ENCODE measurements at regions not wholly inside any gene's neighbourhood (a gene's known extent, or its start where the extent isn't known, plus 50 kb on each side); places are given as distances from the start of the nearest gene placed in this dataset.

- TF ChIP-seq CTCF (IDR thresholded peaks at IDR 0.05) (no peak), POLR2A (IDR thresholded peaks at IDR 0.05) (no peak)
- Histone ChIP-seq H3K4me1 (no peaks in the 10 kb centered on the region), H3K4me3 (no peak overlapping the region), H3K27me3 (peaks cover 0 to 61% (median 0%) of the 10 kb centered on the region in 4 donors), H3K27ac (no peak overlapping the region), H3K9me3 (no peaks in the 10 kb centered on the region), H3K36me3 (no peaks in the 10 kb centered on the region)
- WGBS, 2 donors: 32 to 41% methylated on average over 4 to 8 of the region's 9 CpGs
- intact Hi-C loops (cut with DNase I): no loop called here
- no peak for DNase-seq
Observed at GRCh38 chr22:49046000-49046545, 781.6 kb downstream of the BRD1 start.

DNA sequence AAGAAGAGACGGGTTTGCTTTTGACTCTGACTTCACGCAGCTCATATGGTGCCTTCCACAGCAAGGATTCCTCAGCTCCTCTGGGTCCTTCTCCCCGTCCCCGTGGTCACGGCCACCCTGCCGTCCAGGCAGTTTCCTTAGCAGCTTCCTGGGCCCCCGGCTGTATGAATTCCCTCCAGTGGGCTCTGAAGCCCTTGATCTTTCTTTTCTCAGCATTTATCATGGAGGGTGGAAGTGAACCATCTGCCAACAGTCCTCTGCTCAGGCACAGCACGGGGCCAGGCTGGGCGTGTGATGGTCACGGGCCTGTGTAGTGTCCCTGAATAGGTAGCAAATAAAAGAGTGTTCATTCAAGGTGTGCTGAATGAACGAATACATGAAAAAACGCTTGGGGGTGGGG is 782.4 kb downstream of the BRD1 start:
- intact Hi-C loops (cut with DNase I): no loop called here
- Histone ChIP-seq H3K27me3 (peaks cover 0 to 68% (median 0%) of the 10 kb centered on the region in 4 donors), H3K36me3 (no peaks in the 10 kb centered on the region), H3K4me3 (no peak overlapping the region), H3K27ac (no peak overlapping the region), H3K9me3 (no peaks in the 10 kb centered on the region), H3K4me1 (no peaks in the 10 kb centered on the region)
- TF ChIP-seq POLR2A (IDR thresholded peaks at IDR 0.05): no peak
- DNase-seq: no peak
- WGBS, 2 donors: 51 to 61% methylated on average over 12 of the region's 12 CpGs

DNA sequence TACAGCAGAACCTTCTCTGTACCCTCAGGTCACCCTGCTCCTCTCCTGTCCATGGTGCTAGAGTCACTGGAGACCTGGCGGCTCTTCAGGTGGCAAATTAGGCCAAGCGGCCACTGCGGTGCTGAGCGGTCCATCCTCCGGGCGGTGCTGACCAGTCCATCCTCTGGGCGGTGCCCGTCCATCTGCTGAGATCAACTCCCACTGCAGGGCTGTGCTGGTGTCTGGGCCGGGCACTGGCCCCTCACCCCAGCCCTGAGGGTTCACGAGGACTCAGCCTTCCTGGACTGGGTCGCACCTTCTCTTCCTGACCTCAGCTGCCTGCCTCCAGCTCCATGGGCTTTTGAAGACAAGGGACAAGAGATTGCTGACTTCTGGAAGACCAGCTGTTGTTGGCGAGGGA is 782.9 kb downstream of the BRD1 start:
- Histone ChIP-seq H3K9me3 (no peaks in the 10 kb centered on the region), H3K4me3 (no peak overlapping the region), H3K4me1 (no peaks in the 10 kb centered on the region), H3K36me3 (no peaks in the 10 kb centered on the region), H3K27ac (no peak overlapping the region), H3K27me3 (peaks cover 0 to 68% (median 0%) of the 10 kb centered on the region in 4 donors)
- TF ChIP-seq CTCF (IDR thresholded peaks at IDR 0.05) (no peak), POLR2A (IDR thresholded peaks at IDR 0.05) (no peak)
- WGBS, 2 donors: 66 to 86% methylated on average over 4 to 10 of the region's 12 CpGs
- DNase-seq: no peak
- intact Hi-C loops (cut with DNase I): no loop called here

DNA sequence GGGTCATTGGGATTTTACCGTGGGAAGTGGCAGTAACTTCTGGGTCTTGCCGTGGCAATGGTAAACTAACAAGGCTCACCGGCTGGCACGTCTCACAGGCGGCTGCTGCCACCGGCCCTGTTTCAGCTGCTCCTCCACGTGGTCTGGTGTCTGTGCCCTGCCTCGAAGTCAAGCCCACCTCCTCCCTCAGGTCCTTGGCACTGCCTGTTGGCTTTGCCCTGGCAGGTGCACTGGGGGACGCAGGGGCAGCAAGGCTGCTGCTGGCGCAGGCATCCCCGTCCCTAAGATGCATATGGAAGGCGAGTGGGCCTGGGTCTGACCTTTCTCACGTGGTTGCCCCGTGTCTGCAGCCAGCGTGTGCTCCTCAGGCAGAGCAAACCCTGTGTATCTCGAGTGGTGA is 783.6 kb downstream of the BRD1 start:
- 44 to 77% methylated on average over 12 to 13 of the region's 16 CpGs for WGBS, 2 donors
- no peaks in the 10 kb centered on the region for H3K36me3 ChIP-seq
- no peak for DNase-seq
- H3K4me3 ChIP-seq: no peak overlapping the region
- no peak overlapping the region for H3K27ac ChIP-seq
- peaks cover 0 to 67% (median 0%) of the 10 kb centered on the region in 4 donors for H3K27me3 ChIP-seq
- TF ChIP-seq CTCF (IDR thresholded peaks at IDR 0.05): no peak
- no peak for TF ChIP-seq POLR2A (IDR thresholded peaks at IDR 0.05)
- no peaks in the 10 kb centered on the region for H3K4me1 ChIP-seq
- intact Hi-C loops (cut with DNase I): no loop called here
- no peaks in the 10 kb centered on the region for H3K9me3 ChIP-seq

DNA sequence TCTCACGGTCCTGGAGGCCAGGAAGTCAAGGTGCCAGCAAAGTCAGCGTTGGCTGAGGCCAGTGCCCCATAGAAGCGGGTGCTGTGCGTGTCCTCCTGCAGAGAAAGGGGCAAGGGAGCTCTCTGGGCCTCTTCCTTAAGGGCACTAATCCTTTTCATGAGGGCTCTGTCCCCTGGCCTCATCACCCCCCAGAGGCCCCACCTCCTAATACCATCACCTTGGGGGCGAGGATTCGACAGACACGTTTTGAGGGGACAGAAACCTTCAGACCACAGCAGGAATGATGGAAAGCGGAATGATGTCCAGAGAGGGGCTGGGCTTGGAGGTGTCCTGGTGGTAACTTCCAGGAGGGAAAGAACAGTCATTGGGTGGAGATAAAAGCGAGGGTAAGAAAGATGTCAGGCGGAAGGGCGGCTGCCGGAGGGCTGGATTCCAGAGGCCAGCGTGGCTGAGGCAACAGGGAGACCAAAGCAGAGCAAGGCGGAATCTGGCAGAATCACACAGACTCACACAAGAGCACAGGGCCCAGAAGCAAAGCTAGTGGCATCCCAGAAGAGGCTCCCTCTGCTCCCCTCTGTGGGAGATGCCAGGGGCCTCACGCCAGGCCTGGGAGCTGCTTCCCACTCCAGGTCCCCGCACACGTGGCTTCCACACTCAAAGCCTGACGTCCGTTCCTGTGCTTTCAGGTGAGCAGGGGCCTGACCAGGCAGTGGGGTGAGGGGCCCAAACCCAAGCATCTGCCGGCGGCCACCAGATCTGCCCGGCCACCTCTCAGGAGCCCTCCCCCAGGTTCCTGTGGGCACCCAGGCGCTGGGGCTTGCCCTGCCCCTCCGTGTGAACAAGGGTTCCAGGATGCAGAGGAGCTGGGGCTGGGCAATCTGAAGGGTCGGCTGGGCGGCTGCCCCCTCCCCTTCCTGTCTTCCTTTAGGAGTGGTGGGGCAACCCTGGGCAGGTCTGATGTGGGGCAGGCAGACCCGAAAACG is 784.5 kb downstream of the BRD1 start:
- intact Hi-C loops (cut with DNase I): no loop called here
- no peak for DNase-seq
- Histone ChIP-seq H3K36me3 (no peaks in the 10 kb centered on the region), H3K9me3 (no peaks in the 10 kb centered on the region), H3K4me1 (no peaks in the 10 kb centered on the region), H3K27me3 (peaks cover 0 to 58% (median 0%) of the 10 kb centered on the region in 4 donors), H3K4me3 (no peak overlapping the region), H3K27ac (no peak overlapping the region)
- WGBS, 2 donors: 68 to 73% methylated on average over 10 to 15 of the region's 28 CpGs
- no peak for TF ChIP-seq CTCF (IDR thresholded peaks at IDR 0.05)
- no peak for TF ChIP-seq POLR2A (IDR thresholded peaks at IDR 0.05)

All from esophagus squamous epithelium (tissue), 5 donors.